Choroid plexus epithelial cell (primary cell): ENCODE measurements at regions not wholly inside any gene's neighbourhood (a gene's known extent, or its start where the extent isn't known, plus 50 kb on each side); places are given as distances from the start of the nearest gene placed in this dataset.

Experiments used
- DNase-seq: peaks from one replicate; pipeline ENCODE4 v3.0.0-alpha.2; 2010; ENCODE audit warnings: low read depth
- H3K4me3 ChIP-seq: 2 replicates; pipeline ENCODE4 v1.5.1; 2011; ENCODE audit warnings: low read depth, mild to moderate bottlenecking, control low read depth, low read length, moderate library complexity
- TF ChIP-seq, protein P1 (sequence below): conservative IDR thresholded peaks from 2 replicates; pipeline ENCODE4 v1.5.1; 2011; ENCODE audit warnings: low read depth, mild to moderate bottlenecking, control low read depth, inconsistent platforms, low read length, moderate library complexity

DNA sequence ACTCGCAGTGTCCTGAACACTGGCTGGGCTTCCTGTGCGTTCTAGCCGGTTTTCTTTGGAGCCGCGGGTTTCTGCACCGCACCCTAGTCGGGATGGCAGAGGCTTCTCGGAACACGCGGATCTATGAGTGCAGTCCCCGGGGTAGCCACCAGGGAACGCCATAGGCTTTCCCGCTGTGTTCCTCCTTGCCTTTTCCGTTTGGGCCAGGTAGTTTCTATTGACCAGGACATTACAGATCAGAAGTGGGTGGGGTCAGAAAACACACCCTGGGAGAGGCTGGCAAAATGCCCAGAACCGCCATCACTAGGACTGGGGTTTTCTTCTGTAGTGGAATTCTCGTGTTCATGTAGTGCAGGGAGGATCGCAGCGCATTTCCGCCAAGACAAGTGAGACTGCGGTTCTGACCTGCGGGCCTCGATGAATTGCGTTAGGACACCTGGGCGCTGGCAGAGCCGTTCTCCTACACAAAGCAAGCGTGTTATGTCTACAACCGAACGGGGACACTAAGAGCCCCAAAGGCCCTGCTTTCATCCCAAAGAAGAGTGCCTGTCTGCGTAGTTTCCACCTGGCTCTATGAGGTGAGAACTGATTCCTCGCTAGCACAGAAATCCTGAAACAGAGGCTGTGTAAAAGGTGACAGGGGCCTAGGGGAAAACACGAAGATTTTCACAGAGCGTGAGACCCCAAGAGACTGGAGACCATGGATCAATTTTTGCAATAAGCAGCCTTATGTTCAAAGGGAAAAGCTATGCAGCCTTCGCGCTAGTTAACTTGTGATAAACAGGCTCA is 121.5 kb downstream of the PPIAL4G start:
- TF ChIP-seq, protein P1, sequence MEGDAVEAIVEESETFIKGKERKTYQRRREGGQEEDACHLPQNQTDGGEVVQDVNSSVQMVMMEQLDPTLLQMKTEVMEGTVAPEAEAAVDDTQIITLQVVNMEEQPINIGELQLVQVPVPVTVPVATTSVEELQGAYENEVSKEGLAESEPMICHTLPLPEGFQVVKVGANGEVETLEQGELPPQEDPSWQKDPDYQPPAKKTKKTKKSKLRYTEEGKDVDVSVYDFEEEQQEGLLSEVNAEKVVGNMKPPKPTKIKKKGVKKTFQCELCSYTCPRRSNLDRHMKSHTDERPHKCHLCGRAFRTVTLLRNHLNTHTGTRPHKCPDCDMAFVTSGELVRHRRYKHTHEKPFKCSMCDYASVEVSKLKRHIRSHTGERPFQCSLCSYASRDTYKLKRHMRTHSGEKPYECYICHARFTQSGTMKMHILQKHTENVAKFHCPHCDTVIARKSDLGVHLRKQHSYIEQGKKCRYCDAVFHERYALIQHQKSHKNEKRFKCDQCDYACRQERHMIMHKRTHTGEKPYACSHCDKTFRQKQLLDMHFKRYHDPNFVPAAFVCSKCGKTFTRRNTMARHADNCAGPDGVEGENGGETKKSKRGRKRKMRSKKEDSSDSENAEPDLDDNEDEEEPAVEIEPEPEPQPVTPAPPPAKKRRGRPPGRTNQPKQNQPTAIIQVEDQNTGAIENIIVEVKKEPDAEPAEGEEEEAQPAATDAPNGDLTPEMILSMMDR = peak; percentile 61
- H3K4me3 ChIP-seq = peak overlapping the region; percentile 47

GRCh38 chr1:148357037-148357436 is 126.1 kb downstream of the PPIAL4G start:
- no peak for DNase-seq
- TF ChIP-seq, protein P1 = no peak
- H3K4me3 ChIP-seq = no peak overlapping the region

More for the DNA sequence above, 121.5 kb downstream of the PPIAL4G start:
- peak; percentile 65 for DNase-seq

- no peak overlapping the region for H3K4me3 ChIP-seq
- DNase-seq = no peak
- TF ChIP-seq, protein P1 = no peak
Observed at GRCh38 chr1:148355976-148356375, 127.1 kb downstream of the PPIAL4G start.

DNA sequence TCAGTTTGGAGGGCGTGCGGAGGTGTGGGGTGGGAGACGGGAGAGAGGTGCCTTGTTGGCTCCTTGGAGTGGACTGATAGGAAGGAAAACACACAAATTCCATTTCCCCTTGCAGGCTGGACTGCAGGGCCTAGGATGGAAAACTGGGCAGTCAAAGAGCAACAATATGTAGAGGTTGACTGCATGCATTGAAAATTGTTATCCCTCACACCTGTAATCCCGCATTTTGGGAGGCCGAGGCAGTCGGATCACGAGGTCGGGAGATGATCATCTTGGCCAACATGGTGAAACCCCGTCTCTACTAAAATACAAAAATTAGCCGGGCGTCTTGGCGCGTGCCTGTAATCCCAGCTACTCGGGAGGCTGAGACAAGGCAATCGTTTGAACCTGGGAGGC is 128.2 kb downstream of the PPIAL4G start:
- DNase-seq = no peak
- no peak overlapping the region for H3K4me3 ChIP-seq
- TF ChIP-seq, protein P1 = no peak

DNA sequence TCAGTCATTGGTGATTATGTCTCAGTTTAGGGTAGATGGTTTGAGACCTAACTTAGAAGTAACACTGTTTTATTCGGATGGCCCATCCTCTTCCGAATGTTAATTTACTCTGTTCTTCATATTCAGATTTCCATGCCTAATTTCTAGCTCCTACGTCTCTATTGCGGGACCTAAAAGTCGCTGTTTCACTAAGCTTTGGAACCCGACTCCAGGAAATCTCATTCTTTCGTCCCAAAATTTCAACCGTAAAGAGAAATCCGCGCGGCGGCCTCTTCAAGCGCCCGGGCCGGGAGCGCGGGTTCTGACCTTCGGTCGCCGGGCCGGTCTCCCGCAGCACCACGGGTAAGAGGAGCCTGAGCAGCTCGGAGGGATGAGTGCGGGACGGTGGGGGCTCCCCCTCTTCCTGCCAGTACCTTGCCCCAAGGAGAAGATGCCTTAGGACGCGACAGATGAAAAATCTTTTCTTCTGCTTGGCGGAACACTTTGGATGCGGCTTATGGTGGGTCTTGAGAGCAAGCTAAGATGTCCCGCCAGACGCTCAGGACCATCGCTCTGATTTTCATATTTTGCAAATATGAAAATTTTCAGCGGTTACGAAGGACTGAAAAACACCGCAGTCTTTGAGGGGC is 128.7 kb downstream of the PPIAL4G start:
- no peak for DNase-seq
- H3K4me3 ChIP-seq = peak overlapping the region; percentile 36
- TF ChIP-seq, protein P1 = no peak

- peak; percentile 82 for DNase-seq
- TF ChIP-seq, protein P1 = no peak
- peak overlapping the region; percentile 36 for H3K4me3 ChIP-seq
Observed at GRCh38 chr1:148353461-148354283, 129.4 kb downstream of the PPIAL4G start.
